HepG2 (cell line): ENCODE measurements at regions not wholly inside any gene's neighbourhood (a gene's known extent, or its start where the extent isn't known, plus 50 kb on each side); places are given as distances from the start of the nearest gene placed in this dataset.

Experiments
- CTCF ChIP-seq: sonication (generic); formaldehyde crosslinking; IDR thresholded peaks from 2 replicates; pipeline ENCODE4 v1.5.0; 2020; ENCODE audit warnings: mild to moderate bottlenecking, missing genetic modification reagents, moderate library complexity
- HOXA9 ChIP-seq: sonication (generic); formaldehyde crosslinking; IDR thresholded peaks from 2 replicates; pipeline ENCODE4 v1.8.1; 2022; ENCODE audit warnings: missing genetic modification reagents, mild to moderate bottlenecking, moderate library complexity, borderline replicate concordance
- KLF16 ChIP-seq, 2 experiments: sonication (generic) in 1 of 2; formaldehyde crosslinking in 1 of 2; IDR thresholded peaks; 2 replicates each; pipeline versions ENCODE4 v1.6.1 to v1.8.0; 2016 to 2023; ENCODE audit warnings: missing genetic modification reagents in 2 of 2, missing compliant biosample characterization in 1 of 2
- RBFOX2 ChIP-seq: fragments of 200-400 bp; formaldehyde crosslinking; IDR thresholded peaks from 2 replicates; pipeline ENCODE4 v1.6.1; 2017; ENCODE audit warnings: low read depth, mild to moderate bottlenecking, low read length
- ZBTB3 ChIP-seq: sonication (generic); formaldehyde crosslinking; IDR thresholded peaks from 2 replicates; pipeline ENCODE4 v1.4.0; 2020; ENCODE audit warnings: low read depth, mild to moderate bottlenecking, moderate library complexity, missing genetic modification reagents, borderline replicate concordance

- TF ChIP-seq HOXA9 (CRISPR knock-in tag) (no peak), CTCF (no peak), KLF16 (CRISPR knock-in tag; IDR thresholded peaks at IDR 0.05) (no peak), RBFOX2 (no peak), ZBTB3 (no peak)
Observed at GRCh38 chr12:61676520-61676919, 583.7 kb upstream of the USP15 start.
